ENCODE measurements at regions not wholly inside any gene's neighbourhood (a gene's known extent, or its start where the extent isn't known, plus 50 kb on each side); places are given as distances from the start of the nearest gene placed in this dataset.

GRCh38 chr14:101492716-101493115 lies 68.6 kb upstream of the DIO3 start:
- no peak for TF ChIP-seq REST (IDR thresholded peaks at IDR 0.05; ENCODE audit: insufficient read depth in 1 of 2, low read depth in 2 of 2, low read length in 2 of 2)
- TF ChIP-seq TAF1 (IDR thresholded peaks at IDR 0.05; ENCODE audit: borderline replicate concordance, insufficient read depth, low read length), result no peak
- no peak for TF ChIP-seq SIN3A (IDR thresholded peaks at IDR 0.05; ENCODE audit: borderline replicate concordance, insufficient read depth, low read length)
- TF ChIP-seq POLR2AphosphoS5 (IDR thresholded peaks at IDR 0.05; ENCODE audit: low read depth, low read length), result no peak

All from PFSK-1 (cell line).